ENCODE measurements at regions not wholly inside any gene's neighbourhood (a gene's known extent, or its start where the extent isn't known, plus 50 kb on each side); places are given as distances from the start of the nearest gene placed in this dataset.

- no peak for TF ChIP-seq CTCF (IDR thresholded peaks at IDR 0.05; ENCODE audit: insufficient read depth, low read depth, low read length)
- no peak for TF ChIP-seq EZH2 (IDR thresholded peaks at IDR 0.05; ENCODE audit: insufficient read depth, low read length)
These were observed 64.5 kb upstream of the NECTIN1 start for GRCh38 chr11:119793335-119793984.

All from astrocyte (in vitro differentiated cells and primary cell).